IPS-20b (cell line): ENCODE measurements at regions not wholly inside any gene's neighbourhood (a gene's known extent, or its start where the extent isn't known, plus 50 kb on each side); places are given as distances from the start of the nearest gene placed in this dataset.

ENCODE experiments used
- H3K27ac ChIP-seq: one replicate; pipeline ENCODE4 v1.5.1; 2013; ENCODE audit warnings: low read length
- H3K27me3 ChIP-seq: 2 replicates; pipeline ENCODE4 v1.6.1; 2013; ENCODE audit warnings: mild to moderate bottlenecking, low read length, inconsistent platforms; ENCODE audit not compliant: insufficient read depth
- H3K36me3 ChIP-seq: 2 replicates; pipeline ENCODE4 v1.6.1; 2013; ENCODE audit warnings: low read depth, mild to moderate bottlenecking, inconsistent platforms, low read length, moderate library complexity; ENCODE audit not compliant: insufficient read depth
- H3K4me1 ChIP-seq: 2 replicates; pipeline ENCODE4 v1.6.1; 2013; ENCODE audit warnings: mild to moderate bottlenecking, control low read depth, inconsistent platforms, low read length, moderate library complexity; ENCODE audit not compliant: insufficient read depth
- H3K4me3 ChIP-seq: 2 replicates; pipeline ENCODE4 v1.5.1; 2013; ENCODE audit warnings: mild to moderate bottlenecking, low read length, inconsistent platforms
- H3K9ac ChIP-seq: 2 replicates; pipeline ENCODE4 v1.6.1; 2013; ENCODE audit warnings: low read depth, mild to moderate bottlenecking, inconsistent platforms, low read length, moderate library complexity
- H3K9me3 ChIP-seq: 2 replicates; pipeline ENCODE4 v1.6.1; 2013; ENCODE audit warnings: mild to moderate bottlenecking, low read depth, low read length, inconsistent platforms; ENCODE audit not compliant: insufficient read depth

DNA sequence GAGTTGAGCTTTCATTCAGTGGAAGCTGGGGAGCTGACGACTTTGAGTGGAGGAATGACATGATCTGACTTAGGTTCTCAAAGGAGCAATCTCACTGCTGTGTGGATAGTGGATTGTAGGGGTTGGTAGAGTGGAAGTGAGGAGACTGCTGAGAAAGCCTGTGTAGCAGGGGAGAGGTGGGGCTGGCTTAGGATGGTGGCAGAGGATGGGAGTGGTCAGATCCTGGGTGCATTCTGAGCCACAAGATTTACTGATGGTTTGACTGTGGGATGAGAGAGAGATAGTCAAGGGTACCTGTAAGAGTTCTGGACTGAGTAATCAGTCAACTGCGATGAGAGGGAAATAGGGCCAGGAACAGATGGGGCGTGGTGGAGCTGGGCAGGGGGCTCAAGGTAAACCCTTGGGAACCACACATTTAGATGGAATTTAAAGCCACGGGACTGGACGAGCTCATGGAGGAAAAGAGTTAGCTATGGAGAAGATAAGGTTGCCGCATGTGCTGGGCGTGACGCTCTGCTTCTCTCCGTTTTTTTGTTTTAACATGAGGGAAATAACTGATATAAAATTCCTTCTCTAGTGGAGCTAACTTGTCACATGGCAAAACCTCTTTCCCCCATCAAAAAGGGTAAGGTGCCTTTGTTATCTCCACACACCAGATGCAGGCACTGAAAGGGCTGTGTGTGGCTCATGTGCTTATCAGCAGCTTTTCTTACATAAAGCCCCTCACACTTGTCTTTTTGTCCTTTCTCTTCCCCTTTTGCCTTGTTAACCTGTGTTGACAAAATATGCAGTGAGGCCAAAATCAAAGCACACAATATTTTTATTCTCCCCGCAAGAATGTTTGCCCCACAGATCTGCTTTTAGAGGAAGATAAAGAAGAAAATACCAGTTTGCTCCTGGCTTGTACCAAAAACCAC, 379.8 kb downstream of the TSN start:
- Histone ChIP-seq H3K4me1 (no peaks in the 10 kb centered on the region), H3K9ac (no peak overlapping the region), H3K27ac (no peak overlapping the region), H3K36me3 (no peaks in the 10 kb centered on the region), H3K4me3 (no peak overlapping the region), H3K9me3 (no peaks in the 10 kb centered on the region), H3K27me3 (no peaks in the 10 kb centered on the region)

DNA sequence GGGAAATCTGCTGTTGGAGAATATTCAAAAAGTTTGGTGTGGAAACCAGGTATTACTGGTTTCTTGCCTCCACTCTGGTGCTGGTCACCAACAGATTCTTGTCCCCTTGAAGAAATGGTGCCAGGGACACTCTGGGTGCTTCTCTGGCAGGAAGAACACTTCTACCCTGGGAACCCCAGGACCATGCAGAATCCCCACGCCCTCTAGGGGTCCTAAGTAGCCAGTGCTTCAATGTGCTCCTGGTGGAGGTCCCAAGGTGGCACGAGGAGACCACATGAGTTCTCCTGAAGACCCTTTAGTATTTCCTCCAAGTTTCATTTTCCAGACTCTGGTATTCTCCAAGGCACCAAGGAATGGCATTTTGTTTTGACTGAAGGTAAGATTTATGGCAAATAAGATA, 380.6 kb downstream of the TSN start:
- Histone ChIP-seq H3K27me3 (no peaks in the 10 kb centered on the region), H3K36me3 (no peaks in the 10 kb centered on the region), H3K4me1 (no peaks in the 10 kb centered on the region), H3K4me3 (no peak overlapping the region), H3K27ac (no peak overlapping the region), H3K9ac (no peak overlapping the region), H3K9me3 (no peaks in the 10 kb centered on the region)

DNA sequence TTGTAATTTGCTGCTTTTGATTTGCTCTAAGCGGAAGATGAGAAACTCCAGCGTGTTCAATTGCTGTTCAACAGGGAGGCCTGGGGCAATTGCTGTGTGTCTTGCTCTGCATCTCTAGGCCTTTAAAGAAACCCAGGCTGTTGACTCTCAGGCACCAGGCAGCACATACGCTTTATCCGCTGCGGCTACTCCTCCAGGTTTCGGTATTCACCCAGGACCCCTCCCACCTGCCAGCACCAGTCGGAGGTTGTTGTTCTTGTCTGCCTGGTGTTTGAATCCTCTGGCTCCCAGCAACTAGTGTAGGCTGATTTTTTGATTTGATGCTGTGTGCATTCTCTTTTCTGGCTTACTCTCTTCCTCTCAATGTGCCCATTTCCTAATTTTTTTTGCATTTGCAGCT, 383.1 kb downstream of the TSN start:
- H3K27me3 ChIP-seq: no peaks in the 10 kb centered on the region
- H3K36me3 ChIP-seq: no peaks in the 10 kb centered on the region
- no peaks in the 10 kb centered on the region for H3K9me3 ChIP-seq
- H3K9ac ChIP-seq: no peak overlapping the region
- H3K27ac ChIP-seq: no peak overlapping the region
- H3K4me1 ChIP-seq: no peaks in the 10 kb centered on the region
- H3K4me3 ChIP-seq: no peak overlapping the region

DNA sequence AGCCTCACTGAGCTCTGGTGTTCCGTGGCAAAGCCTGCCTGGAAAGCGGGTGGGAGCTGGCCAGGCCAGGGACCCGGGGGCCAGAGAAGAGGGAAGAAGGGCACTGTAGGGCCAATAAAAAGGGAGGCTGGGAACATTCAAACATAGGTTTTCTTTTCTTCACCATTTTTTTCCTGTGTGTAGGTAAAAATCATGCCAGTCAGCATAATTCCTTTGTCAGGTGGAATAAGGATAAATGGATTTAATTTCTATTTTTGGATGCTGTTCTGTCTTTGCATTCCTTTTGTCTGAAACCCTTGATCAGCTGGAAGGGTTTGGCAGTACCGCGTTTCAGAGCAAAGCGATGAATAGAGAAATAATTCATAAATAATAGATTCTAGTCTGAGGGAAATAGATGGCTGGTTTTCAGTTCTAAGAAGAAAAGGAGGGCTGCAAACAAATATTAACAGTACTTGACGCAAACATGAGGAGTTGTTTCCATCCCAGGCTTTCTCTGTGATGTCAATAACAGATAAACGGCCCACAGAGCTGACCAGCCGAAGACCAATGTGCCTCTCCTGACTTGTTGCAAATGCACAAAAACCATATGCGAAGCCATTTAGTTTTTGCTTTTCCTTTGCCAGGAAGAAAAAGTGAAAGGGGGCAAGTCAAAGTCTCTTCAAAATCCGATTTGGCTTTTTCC, 384.4 kb downstream of the TSN start:
- Histone ChIP-seq H3K9me3 (no peaks in the 10 kb centered on the region), H3K4me3 (no peak overlapping the region), H3K4me1 (no peaks in the 10 kb centered on the region), H3K9ac (no peak overlapping the region; the same call in 1 of the 2 replicates), H3K27me3 (no peaks in the 10 kb centered on the region), H3K27ac (no peak overlapping the region), H3K36me3 (no peaks in the 10 kb centered on the region)

DNA sequence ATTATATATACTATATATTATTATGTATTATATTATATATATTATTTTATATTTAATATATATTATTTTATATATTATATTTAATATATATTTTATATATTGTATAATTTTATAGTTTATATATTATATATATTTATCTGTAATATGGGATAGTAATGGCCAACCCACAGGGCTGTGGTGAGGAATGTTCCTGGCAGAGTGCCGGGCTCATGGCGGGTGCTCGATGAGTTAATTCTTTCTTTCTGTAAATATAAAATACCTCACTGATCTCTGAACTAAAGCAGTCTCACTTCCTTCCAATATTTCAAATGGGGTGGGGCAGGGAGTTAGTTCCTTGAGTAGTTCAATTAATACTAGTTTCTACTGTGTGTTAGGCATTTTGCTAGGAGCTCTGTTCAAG, 389.4 kb downstream of the TSN start:
- Histone ChIP-seq H3K36me3 (no peaks in the 10 kb centered on the region), H3K27ac (no peak overlapping the region), H3K9ac (no peak overlapping the region), H3K4me1 (no peaks in the 10 kb centered on the region), H3K9me3 (no peaks in the 10 kb centered on the region), H3K27me3 (no peaks in the 10 kb centered on the region), H3K4me3 (no peak overlapping the region)

DNA sequence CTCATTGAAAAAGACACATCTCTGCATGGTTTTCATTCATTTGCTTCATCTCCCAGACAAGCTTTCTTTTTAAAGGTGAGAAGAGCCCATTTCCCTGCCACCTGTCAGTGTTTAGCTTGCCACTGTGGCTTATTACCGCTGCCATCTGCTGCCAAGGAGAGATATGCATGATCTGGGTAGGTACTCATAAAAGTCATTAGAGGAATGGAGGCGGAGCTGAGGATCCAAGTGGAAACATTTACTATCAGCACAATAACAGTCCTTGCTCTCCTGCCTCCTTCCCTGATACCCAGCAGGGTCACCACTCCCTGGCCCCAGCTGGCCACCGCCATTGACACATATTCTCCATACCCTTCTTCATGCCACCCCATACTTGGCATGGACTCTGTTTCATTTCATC, 390.4 kb downstream of the TSN start:
- Histone ChIP-seq H3K9ac (no peak overlapping the region), H3K27me3 (no peaks in the 10 kb centered on the region), H3K9me3 (no peaks in the 10 kb centered on the region), H3K4me1 (no peaks in the 10 kb centered on the region), H3K36me3 (no peaks in the 10 kb centered on the region), H3K4me3 (no peak overlapping the region), H3K27ac (no peak overlapping the region)

DNA sequence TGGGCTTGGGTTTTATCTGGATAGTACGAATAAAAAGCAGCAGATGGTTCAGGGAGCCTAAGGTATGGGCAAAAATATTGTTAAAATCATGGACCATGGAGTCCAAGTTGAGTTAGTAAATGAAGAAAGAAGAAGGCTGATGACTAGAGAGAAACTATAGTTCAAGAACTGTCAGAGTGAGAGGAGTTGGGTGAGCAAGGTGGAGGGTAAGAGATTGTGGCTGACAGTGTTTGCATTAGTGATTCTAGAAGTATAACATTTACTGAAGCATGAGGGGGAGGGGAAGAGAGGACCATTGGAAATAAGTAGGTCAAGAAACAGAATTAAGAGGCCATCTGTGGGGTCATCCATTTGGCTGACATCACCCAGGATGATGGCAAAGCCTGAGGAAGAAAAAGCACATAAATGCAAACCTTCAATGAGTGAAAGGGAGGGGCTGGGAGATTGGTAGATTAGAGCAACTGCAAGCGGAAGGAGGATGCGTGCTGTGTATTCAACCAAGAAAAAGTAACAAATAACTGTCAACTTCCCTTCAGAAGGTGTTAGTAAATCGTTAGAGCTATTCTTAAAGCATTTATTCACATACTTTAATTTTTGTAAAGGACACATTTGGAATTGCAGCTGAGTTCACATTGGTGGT, 392.8 kb downstream of the TSN start:
- no peaks in the 10 kb centered on the region for H3K9me3 ChIP-seq
- no peaks in the 10 kb centered on the region for H3K36me3 ChIP-seq
- H3K9ac ChIP-seq: no peak overlapping the region
- H3K27ac ChIP-seq: no peak overlapping the region
- H3K4me1 ChIP-seq: no peaks in the 10 kb centered on the region
- H3K4me3 ChIP-seq: no peak overlapping the region
- H3K27me3 ChIP-seq: no peaks in the 10 kb centered on the region

DNA sequence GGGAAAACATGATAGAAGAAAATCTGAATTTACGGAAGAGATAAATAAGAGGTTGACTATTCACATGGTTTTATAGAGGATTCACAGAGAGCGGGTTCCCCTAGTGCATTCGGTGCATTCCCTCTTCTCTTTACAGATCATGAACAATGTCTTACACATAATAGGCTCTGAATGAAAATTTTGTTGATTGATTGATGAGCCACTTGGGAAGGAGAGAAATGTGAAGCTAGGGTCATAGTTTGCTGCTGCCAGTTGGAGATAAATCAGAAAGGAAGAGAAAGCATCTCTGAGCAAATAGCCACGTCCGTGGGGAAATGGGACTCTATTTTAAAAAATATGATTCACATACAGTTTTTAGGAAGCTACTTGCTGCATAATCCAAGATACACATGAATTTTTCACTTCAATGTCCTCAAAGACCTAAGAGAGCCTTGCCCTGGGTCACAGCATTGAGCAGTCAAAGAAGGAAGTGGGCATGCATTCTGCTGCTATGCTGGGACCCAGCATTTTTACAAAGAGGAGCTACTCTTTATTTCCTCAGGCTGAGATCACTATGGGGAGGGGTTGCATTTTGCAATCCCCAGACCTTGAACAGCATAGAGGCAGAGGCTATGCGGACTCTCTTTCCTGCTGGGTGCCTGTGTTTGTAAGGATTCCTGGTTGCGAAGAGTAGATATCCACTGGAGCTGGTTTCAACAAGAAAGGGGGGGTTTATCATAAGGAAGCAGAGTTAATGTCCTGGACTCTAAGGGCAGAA, 395.3 kb downstream of the TSN start:
- no peaks in the 10 kb centered on the region for H3K9me3 ChIP-seq
- no peaks in the 10 kb centered on the region for H3K27me3 ChIP-seq
- H3K4me3 ChIP-seq: no peak overlapping the region
- no peak overlapping the region for H3K27ac ChIP-seq
- no peaks in the 10 kb centered on the region; the same call in 1 of the 2 replicates for H3K4me1 ChIP-seq
- no peaks in the 10 kb centered on the region for H3K36me3 ChIP-seq
- H3K9ac ChIP-seq: no peak overlapping the region

DNA sequence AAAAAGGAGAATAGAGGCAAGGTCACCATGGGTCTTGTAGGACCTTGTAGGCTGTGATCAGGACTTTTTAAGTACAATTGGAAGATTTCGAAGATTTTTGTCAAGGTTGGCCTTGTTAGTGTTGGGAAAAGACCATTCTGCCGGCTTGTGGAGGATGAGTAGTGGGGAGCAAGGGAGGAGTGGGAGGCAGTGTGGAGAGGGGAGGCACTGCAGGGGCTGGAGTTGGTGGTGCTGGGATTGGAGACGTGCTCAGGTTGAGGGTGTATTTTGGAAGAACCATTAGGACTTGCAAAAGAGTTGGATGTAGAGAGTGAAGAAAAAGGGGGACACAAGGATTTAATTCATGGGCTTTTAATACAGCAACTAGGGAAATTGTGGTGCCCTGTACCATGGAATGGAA, 397.1 kb downstream of the TSN start:
- no peak overlapping the region for H3K9ac ChIP-seq
- H3K4me1 ChIP-seq: no peaks in the 10 kb centered on the region; the same call in 1 of the 2 replicates
- no peaks in the 10 kb centered on the region for H3K36me3 ChIP-seq
- no peaks in the 10 kb centered on the region for H3K9me3 ChIP-seq
- H3K4me3 ChIP-seq: no peak overlapping the region
- H3K27ac ChIP-seq: no peak overlapping the region
- no peaks in the 10 kb centered on the region for H3K27me3 ChIP-seq

DNA sequence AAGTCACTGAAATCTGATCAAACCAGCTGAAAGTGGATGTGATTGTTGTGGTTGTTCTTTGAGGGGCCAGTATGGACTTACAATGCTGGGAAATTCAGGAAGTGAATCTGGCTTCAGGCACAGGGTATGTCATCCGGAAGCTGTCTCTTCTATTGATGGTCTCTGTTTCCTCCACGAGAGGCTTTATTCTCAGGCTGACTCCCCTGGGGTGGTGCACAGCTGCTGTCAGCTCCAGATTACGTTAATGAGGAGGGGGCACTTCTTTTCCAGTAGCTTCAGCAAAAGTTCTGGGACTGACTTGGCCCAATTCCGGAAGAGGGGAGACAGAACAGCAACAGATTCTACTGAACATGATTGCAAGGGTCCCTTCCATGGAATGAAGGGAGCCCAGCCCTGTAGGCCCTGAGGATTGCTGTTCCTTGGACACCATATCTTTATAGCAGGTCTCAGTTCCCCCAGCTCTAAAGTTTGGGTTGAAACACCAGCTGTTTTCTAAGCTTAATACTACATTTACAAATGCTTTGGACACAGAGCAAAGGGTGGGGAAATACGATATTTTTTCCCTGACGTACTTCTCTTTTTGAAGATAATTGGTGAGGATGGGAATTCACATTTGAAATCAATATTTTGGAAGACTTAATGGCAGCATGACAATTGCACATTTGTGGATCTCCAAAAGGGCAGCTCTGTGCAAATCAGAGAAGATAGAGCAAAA, 400.9 kb downstream of the TSN start:
- no peaks in the 10 kb centered on the region for H3K36me3 ChIP-seq
- no peaks in the 10 kb centered on the region for H3K27me3 ChIP-seq
- H3K4me1 ChIP-seq: no peaks in the 10 kb centered on the region; the same call in 1 of the 2 replicates
- H3K4me3 ChIP-seq: no peak overlapping the region
- no peak overlapping the region for H3K9ac ChIP-seq
- no peaks in the 10 kb centered on the region for H3K9me3 ChIP-seq
- H3K27ac ChIP-seq: no peak overlapping the region

DNA sequence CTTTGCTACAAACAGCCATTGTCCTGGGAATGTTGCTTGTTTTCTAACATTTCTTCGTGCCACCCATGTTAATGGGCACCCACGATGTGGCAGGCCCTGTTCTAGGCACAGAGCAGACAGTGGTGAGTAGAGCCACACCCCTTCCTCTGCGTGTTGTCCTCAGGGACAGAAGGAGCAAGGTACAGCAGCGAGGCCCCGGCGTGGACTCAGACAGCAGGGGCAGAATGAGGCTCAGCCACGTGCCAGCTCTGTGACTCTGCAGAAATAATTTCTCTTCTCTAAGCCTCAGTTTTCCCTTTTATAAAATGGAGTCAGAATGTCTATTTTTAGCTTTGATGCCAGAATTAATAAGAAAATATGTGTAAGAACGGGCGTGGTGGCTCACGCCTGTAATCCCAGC, 401.7 kb downstream of the TSN start:
- Histone ChIP-seq H3K27me3 (no peaks in the 10 kb centered on the region), H3K4me1 (no peaks in the 10 kb centered on the region; the same call in 1 of the 2 replicates), H3K9me3 (no peaks in the 10 kb centered on the region), H3K9ac (no peak overlapping the region), H3K36me3 (no peaks in the 10 kb centered on the region), H3K27ac (no peak overlapping the region), H3K4me3 (no peak overlapping the region)
